GM18909 (cell line): ENCODE measurements at regions not wholly inside any gene's neighbourhood (a gene's known extent, or its start where the extent isn't known, plus 50 kb on each side); places are given as distances from the start of the nearest gene placed in this dataset.
"Not testable (repeated sequence)": the region's sequence is repeated elsewhere in the genome, so short reads cannot be mapped to it uniquely, and the experiment has no call there.

Experiments
- ATAC-seq: cut with Tn5 transposase; IDR thresholded peaks from one replicate; pipeline ENCODE4 v1.9.1; 2021; ENCODE audit warnings: mild to moderate bottlenecking; ENCODE audit not compliant: unreplicated experiment, poor library complexity

DNA sequence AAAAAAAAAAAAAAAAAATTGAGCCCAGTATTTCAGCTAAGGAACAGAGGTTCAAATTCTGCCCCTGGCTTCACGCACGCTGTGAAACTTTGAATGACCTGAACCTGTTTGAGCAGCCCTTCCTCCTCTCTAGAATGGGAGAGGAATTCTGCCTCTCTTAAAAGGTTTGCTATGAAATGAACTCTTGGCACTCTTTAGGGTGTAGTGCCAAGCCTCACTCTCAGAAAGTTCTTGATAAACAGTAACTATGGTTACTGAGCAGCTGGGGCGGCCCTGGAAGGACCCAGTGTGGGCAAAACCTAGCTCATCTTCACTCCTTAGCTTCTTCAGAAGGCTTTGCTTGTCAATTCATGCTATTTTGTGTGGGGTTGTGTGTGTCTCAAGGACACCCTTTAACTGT, 73.7 kb downstream of the GEMIN8 start:
- no peak for ATAC-seq

DNA sequence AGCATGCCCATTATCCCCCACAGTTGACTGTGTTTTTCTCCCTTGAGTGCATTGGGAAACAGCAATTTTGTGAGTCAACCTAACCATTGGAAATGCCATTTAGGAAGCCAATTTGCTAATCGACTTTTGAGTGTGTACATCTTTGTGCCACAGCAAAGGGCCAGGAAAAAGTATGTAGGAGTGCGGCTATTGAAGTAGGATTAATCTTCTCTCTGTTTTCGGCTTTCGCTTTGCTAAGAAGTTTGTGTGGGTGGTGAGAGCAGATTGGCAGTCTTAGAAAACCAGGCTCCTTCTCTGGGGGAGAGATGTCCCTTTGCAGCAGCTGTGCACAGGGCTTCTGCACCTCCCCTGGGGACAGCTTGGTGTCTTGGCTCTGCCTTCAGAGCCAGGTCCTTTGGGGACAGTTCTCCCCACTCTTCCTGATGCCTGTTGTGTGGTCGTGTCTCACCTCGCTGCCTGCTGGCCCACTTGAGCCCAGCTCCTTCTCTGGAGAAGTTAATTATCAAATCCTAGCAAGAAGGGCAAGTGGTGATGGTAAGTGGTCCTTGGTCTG, 74.5 kb downstream of the GEMIN8 start:
- ATAC-seq: no peak

DNA sequence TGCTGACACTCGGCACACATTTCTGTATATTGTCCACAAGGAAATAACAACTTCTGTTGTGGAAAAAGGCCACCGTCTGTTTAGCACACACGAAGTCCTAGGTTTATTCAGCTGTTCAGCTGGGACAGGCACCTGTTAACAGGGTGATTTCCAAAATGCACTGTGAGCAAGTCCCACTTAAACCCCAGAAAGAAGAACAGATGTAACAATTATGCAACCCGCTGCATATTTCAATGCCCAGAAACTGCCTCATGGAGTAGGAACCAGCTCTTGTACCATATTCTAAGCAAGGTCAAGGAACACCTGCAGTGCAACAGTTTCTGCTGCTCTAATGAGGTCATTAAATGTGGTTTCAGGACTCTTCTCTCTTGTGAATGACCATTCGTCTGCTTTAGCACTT, 77.1 kb downstream of the GEMIN8 start:
- ATAC-seq: no peak

GRCh38 chrX:13946223-13946622, 83.5 kb downstream of the GEMIN8 start:
- not testable (repeated sequence) for ATAC-seq

DNA sequence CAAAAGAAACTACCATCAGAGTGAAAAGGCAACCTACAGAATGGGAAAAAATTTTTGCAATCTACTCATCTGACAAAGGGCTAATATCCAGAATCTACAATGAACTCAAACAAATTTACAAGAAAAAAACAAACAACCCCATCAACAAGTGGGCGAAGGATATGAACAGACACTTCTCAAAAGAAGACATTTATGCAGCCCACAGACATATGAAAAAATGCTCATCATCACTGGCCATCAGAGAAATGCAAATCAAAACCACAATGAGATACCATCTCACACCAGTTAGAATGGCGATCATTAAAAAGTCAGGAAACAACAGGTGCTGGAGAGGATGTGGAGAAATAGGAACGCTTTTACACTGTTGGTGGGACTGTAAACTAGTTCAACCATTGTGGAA, 83.9 kb downstream of the GEMIN8 start:
- not testable (repeated sequence) for ATAC-seq

- ATAC-seq: no peak
These were observed 89.0 kb downstream of the GEMIN8 start for GRCh38 chrX:13940671-13941070.

- no peak for ATAC-seq
These were observed 89.7 kb downstream of the GEMIN8 start for GRCh38 chrX:13939741-13940597.

DNA sequence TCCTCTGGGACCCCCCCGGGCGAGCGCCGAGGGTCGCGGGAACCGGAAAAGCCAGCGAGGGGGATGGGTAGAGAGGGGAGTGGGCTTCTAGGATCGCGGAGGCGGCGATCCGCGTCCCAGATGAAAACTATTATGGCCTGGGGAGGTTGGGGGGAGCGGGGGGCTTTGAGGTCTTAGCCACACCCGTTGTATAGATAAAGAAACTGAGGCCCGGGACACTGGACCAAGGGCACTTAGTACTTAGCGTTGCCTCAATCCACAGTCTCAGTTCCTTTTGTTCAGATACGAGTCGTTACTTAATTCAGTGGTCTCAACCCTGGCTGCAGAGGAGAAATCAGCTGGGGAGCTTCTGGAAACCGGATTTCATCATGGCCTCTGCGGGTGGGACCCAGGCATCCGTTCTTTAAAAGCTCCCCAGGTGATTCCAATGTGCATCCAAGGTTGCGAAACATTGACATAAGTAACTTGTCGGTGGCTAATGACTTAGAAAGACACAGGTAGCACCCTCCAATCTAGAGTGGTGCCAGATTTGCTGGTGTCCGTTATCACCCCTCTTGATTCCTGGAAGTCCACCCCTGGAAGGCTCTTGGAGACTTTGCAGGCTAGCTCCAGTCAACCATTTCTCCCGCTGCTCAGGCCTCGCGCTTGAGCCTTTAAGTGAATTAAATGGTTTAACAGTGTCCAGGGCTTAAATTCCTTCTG, 90.7 kb downstream of the GEMIN8 start:
- no peak for ATAC-seq

DNA sequence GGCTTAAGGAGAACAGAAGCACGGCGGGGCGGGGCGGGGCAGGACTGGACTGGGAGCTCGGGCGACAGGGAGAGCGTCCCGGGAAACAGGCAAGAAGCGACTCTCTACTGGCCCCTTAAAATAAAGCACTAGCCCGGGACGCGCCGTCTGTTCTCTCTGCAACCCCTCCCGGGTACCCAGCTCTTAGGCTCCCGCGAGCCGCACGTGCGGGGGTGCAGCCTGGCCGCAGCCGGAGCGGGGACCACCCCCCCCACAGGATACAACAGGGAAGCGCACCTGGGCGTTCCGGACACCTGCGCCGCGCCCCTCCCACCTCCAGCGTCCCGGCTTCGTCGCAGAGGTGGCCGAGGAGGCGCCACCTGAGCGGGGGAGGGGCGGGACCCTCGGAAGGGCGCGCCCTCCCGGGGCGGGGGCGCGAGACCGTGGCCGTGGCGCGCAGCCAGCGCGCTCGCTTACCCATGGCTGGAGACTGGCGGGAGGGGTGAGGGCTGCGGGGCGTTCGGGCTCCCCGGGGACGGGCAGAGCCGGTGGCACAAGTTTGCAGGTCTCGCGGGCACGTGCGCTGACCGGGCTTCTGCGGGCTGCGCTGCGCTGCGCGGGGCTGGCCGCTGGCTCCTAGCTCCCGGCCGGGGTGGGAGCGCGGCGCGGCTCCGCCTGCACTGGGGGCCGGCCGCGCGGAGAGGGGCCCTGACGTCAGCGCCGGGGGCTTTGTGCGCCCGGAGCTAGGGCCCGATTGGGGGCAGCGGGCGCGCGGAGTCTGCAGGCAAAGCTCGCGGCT, 91.5 kb downstream of the GEMIN8 start:
- ATAC-seq: no peak

- no peak for ATAC-seq
These were observed 92.2 kb downstream of the GEMIN8 start for GRCh38 chrX:13937370-13938050.

GRCh38 chrX:13936521-13937225, 93.0 kb downstream of the GEMIN8 start:
- ATAC-seq: no peak

GRCh38 chrX:13934731-13935130, 95.0 kb downstream of the GEMIN8 start:
- ATAC-seq: no peak

- no peak for ATAC-seq
These were observed 95.8 kb downstream of the GEMIN8 start for GRCh38 chrX:13933851-13934250.

GRCh38 chrX:13933352-13933751, 96.3 kb downstream of the GEMIN8 start:
- no peak for ATAC-seq

- no peak for ATAC-seq
These were observed 97.3 kb downstream of the GEMIN8 start for GRCh38 chrX:13932416-13932815.

DNA sequence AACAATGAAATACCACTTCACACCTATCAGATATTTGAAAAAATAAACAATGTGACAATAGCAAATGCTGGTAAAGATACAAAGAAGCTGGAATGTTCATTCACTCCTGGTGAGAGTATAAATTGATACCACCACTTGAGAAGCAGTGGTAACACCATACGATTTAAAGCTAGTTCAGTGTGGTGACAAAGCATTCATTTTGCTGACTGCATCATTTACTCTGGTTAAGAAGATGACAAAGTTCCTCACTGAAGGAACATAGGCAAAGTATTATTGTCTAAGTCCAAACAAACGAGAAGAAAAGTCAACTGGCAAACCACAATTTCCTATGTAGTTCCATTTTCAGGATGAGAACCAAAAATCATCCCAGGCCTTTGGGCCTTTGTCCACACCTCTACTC, 102.5 kb downstream of the GEMIN8 start:
- no peak for ATAC-seq

GRCh38 chrX:13923845-13924244, 105.8 kb downstream of the GEMIN8 start:
- ATAC-seq: no peak

- ATAC-seq: no peak
These were observed 106.4 kb upstream of the GPM6B start for GRCh38 chrX:13923289-13923688.

- no peak for ATAC-seq
These were observed 100.6 kb upstream of the GPM6B start for GRCh38 chrX:13917507-13917906.

GRCh38 chrX:13911586-13911985, 94.7 kb upstream of the GPM6B start:
- no peak for ATAC-seq
